ENCODE measurements at regions not wholly inside any gene's neighbourhood (a gene's known extent, or its start where the extent isn't known, plus 50 kb on each side); places are given as distances from the start of the nearest gene placed in this dataset.

- no peak for TF ChIP-seq USF2 (IDR thresholded peaks at IDR 0.05)
- no peak for TF ChIP-seq CTCF (IDR thresholded peaks at IDR 0.05)
- TF ChIP-seq REST (IDR thresholded peaks at IDR 0.05), result no peak
- TF ChIP-seq RCOR1 (IDR thresholded peaks at IDR 0.05; ENCODE audit: low read depth, low read length), result no peak
Observed at GRCh38 chr6:25169553-25169952, 109.6 kb upstream of the CARMIL1 start.
